Adipocyte (in vitro differentiated cells): ENCODE measurements at regions not wholly inside any gene's neighbourhood (a gene's known extent, or its start where the extent isn't known, plus 50 kb on each side); places are given as distances from the start of the nearest gene placed in this dataset.
A peak's percentile ranks its signal among the peaks of the same experiment; 100 is the strongest.

ENCODE experiments used
- DNase-seq: peaks from one replicate; pipeline ENCODE4 v3.0.0-alpha.2; 2015; ENCODE audit warnings: low read depth
- H3K27me3 ChIP-seq: replicated peaks from 2 replicates; pipeline ENCODE4 v1.7.0; 2013; ENCODE audit warnings: mild to moderate bottlenecking, low read length, moderate library complexity; ENCODE audit not compliant: control insufficient read depth, insufficient read depth
- H3K36me3 ChIP-seq: 2 replicates; pipeline ENCODE4 v1.7.0; 2013; ENCODE audit warnings: low read length, mild to moderate bottlenecking, moderate library complexity; ENCODE audit not compliant: control insufficient read depth, insufficient read depth, severe bottlenecking
- H3K4me1 ChIP-seq: 2 replicates; pipeline ENCODE4 v1.7.0; 2013; ENCODE audit warnings: mild to moderate bottlenecking, low read length, moderate library complexity; ENCODE audit not compliant: control insufficient read depth, insufficient read depth
- H3K4me3 ChIP-seq: 2 replicates; pipeline ENCODE4 v1.7.0; 2013; ENCODE audit warnings: mild to moderate bottlenecking, low read length, moderate library complexity
- H3K9ac ChIP-seq: 2 replicates; pipeline ENCODE4 v1.7.0; 2013; ENCODE audit warnings: mild to moderate bottlenecking, low read length, moderate library complexity
- H3K9me3 ChIP-seq: 2 replicates; pipeline ENCODE4 v1.7.0; 2013; ENCODE audit warnings: mild to moderate bottlenecking, low read length, moderate library complexity; ENCODE audit not compliant: control insufficient read depth

DNA sequence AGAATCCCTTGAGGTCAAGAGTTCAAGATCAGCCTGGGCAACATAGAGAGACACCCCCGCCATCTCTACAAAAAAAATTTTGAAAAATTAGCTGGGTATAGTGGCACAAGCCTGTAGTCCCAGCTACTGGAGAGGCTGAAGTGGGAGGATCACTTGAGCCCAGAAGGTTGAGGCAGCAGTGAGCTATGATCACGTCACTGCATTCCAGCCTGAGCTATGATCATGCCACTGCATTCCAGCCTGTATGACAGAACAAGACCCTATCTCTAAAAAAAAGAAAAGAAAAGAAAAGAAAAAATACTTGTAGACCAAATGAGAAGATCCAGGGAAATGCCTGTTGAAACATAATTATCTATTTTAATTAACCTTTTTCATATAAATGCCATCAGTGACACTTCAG lies 93.8 kb upstream of the MDM1 start:
- Histone ChIP-seq H3K4me3 (no peak overlapping the region), H3K36me3 (no peaks in the 10 kb centered on the region), H3K27me3 (no peaks in the 10 kb centered on the region), H3K4me1 (peaks cover 6% of the 10 kb centered on the region), H3K9ac (no peak overlapping the region), H3K9me3 (no peaks in the 10 kb centered on the region)
- DNase-seq, result peak; percentile 54

- no peaks in the 10 kb centered on the region for H3K4me1 ChIP-seq
- no peak for DNase-seq
- no peaks in the 10 kb centered on the region for H3K36me3 ChIP-seq
- no peaks in the 10 kb centered on the region for H3K9me3 ChIP-seq
- no peak overlapping the region for H3K9ac ChIP-seq
- H3K27me3 ChIP-seq, result no peaks in the 10 kb centered on the region
- H3K4me3 ChIP-seq, result no peak overlapping the region
These were observed 96.0 kb upstream of the MDM1 start for GRCh38 chr12:68428211-68428610.

DNA sequence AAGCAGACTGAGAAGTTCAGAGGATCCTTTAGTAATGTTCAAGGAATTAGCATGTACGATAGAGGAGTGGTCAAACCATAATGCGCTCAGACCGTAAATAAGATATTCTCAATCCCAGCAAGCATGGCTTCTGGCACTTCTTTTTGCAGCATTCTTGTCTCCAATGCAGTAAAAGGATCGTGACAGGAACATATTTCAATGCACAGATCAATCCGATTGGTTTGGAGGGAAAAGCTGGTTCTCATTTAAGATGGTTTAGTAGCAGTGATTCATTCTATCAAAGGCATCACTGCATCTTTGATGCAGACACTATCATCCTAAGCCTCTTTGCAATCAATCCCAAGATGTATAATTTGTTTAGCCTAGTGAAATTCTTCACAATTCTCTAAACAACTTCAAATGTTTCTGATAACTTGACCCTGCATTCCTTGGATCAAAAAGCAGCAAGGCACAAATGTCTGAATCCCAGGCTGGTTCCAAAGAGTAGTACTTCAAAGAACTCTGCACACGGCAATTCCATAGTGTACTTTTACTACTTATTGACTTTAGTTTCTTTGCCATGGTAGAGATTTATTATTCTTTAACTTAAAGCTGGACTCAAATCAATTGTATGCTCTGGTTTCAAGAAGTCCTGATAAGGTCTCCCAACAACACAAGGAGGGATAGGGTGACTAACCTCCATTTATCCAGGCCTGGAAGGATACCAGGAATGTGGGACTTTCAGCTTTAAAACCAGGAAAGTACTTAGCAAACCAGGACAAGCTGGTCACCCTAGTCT lies 96.8 kb upstream of the MDM1 start:
- Histone ChIP-seq H3K4me1 (no peaks in the 10 kb centered on the region), H3K4me3 (no peak overlapping the region), H3K9me3 (no peaks in the 10 kb centered on the region), H3K36me3 (no peaks in the 10 kb centered on the region), H3K9ac (no peak overlapping the region), H3K27me3 (no peaks in the 10 kb centered on the region)
- DNase-seq, result peak; percentile 49

GRCh38 chr12:68429696-68430095 lies 97.5 kb upstream of the MDM1 start:
- Histone ChIP-seq H3K4me1 (no peaks in the 10 kb centered on the region), H3K36me3 (no peaks in the 10 kb centered on the region), H3K9ac (no peak overlapping the region), H3K9me3 (no peaks in the 10 kb centered on the region), H3K27me3 (no peaks in the 10 kb centered on the region), H3K4me3 (no peak overlapping the region)
- DNase-seq, result no peak

DNA sequence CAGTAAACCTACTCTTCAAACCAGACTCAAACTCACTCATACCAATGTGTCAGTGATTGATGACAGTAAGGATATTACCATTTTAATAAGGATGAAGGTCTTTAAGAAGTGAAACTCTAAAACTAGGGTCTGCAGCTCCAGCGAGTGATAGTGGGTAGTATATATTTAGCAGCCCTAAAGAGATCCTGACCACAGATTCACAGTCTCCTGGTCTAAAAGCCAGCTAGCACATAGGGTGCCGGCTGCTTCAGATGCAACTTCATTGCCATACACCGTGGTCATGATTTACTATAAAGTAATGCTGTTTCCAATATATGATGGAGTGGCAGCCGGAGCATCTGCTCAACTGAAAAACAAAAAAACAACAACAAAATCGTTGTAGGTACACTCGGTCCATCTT lies 99.6 kb upstream of the MDM1 start:
- H3K9ac ChIP-seq, result no peak overlapping the region
- H3K27me3 ChIP-seq, result no peaks in the 10 kb centered on the region
- no peaks in the 10 kb centered on the region for H3K36me3 ChIP-seq
- DNase-seq, result no peak
- no peaks in the 10 kb centered on the region for H3K4me1 ChIP-seq
- H3K9me3 ChIP-seq, result peaks cover 3% of the 10 kb centered on the region
- H3K4me3 ChIP-seq, result no peak overlapping the region

GRCh38 chr12:68432622-68433021 lies 100.5 kb upstream of the MDM1 start:
- Histone ChIP-seq H3K36me3 (no peaks in the 10 kb centered on the region), H3K9ac (no peak overlapping the region), H3K27me3 (no peaks in the 10 kb centered on the region), H3K9me3 (peaks cover 3% of the 10 kb centered on the region), H3K4me3 (no peak overlapping the region), H3K4me1 (no peaks in the 10 kb centered on the region)
- DNase-seq, result no peak

- no peaks in the 10 kb centered on the region for H3K27me3 ChIP-seq
- peaks cover 3% of the 10 kb centered on the region for H3K9me3 ChIP-seq
- no peak for DNase-seq
- H3K4me3 ChIP-seq, result no peak overlapping the region
- H3K36me3 ChIP-seq, result no peaks in the 10 kb centered on the region
- no peak overlapping the region for H3K9ac ChIP-seq
- peaks cover 1% of the 10 kb centered on the region for H3K4me1 ChIP-seq
These were observed 102.5 kb upstream of the MDM1 start for GRCh38 chr12:68434391-68435298.

- Histone ChIP-seq H3K9me3 (peaks cover 3% of the 10 kb centered on the region), H3K4me1 (peaks cover 8% of the 10 kb centered on the region), H3K4me3 (no peak overlapping the region), H3K36me3 (no peaks in the 10 kb centered on the region), H3K27me3 (no peaks in the 10 kb centered on the region), H3K9ac (no peak overlapping the region)
- no peak for DNase-seq
These were observed 103.1 kb upstream of the MDM1 start for GRCh38 chr12:68435299-68435637.

GRCh38 chr12:68435816-68436215 lies 103.7 kb upstream of the MDM1 start:
- H3K4me3 ChIP-seq, result no peak overlapping the region
- no peaks in the 10 kb centered on the region for H3K36me3 ChIP-seq

DNA sequence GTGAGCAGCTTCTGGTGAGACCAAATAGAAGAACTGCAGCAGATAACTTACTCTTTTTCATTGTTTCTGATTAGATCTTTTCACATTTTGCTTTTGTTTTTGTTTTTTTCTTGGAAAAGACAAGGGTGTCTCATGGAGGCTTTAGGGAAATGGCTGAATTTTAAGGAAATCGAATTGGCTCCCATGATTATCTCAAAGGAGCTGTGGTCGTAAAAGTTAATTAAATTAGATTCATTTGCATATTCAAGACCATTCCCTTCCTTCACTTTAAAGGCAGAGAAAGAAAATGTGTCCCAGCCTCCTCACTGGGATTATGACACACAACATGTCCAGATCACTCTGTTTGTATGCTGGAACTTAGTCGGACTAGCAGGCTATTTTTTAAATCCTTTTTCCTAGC lies 106.4 kb upstream of the MDM1 start:
- Histone ChIP-seq H3K9ac (no peak overlapping the region), H3K36me3 (no peaks in the 10 kb centered on the region), H3K4me1 (peaks cover 11% of the 10 kb centered on the region), H3K27me3 (no peaks in the 10 kb centered on the region), H3K4me3 (no peak overlapping the region), H3K9me3 (peaks cover 5% of the 10 kb centered on the region)
- no peak for DNase-seq

More at GRCh38 chr12:68435816-68436215, 103.7 kb upstream of the MDM1 start:
- peaks cover 11% of the 10 kb centered on the region for H3K4me1 ChIP-seq
- H3K27me3 ChIP-seq, result no peaks in the 10 kb centered on the region
- no peak for DNase-seq
- H3K9ac ChIP-seq, result no peak overlapping the region
- peaks cover 3% of the 10 kb centered on the region for H3K9me3 ChIP-seq

DNA sequence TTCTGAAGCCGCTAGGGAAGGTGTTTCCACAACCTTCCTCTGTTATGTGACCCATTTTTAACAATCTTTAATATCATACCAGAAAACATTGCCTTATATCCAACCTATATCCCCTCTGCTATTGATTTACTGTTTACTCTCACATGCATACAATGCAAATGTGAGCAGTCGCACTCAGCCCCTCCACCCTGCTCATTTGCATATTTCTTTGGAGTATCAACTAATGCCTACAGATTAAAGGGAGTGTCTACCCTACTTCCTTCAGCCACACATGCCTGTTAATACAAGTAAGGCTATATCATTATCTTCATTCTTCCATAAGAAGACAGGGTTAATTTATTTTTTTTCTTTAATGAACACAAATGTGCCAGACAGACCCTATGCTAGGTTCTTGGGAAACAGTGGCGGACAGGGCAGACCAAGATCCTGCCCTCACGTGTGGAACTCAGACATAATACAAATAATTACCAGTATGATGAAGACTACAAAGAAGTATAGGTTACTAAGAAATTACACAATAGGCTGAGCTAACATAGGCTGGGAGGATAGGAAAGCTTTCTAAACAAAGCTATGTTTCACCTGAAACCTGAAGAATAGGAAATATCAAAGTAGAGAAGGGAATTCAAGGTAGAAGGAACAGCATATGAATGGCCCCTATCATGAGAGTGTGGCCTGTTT lies 107.3 kb upstream of the MDM1 start:
- Histone ChIP-seq H3K9ac (no peak overlapping the region), H3K27me3 (no peaks in the 10 kb centered on the region), H3K36me3 (no peaks in the 10 kb centered on the region), H3K4me1 (peaks cover 11% of the 10 kb centered on the region), H3K4me3 (no peak overlapping the region), H3K9me3 (peaks cover 14% of the 10 kb centered on the region)
- no peak for DNase-seq
